ENCODE measurements at regions not wholly inside any gene's neighbourhood (a gene's known extent, or its start where the extent isn't known, plus 50 kb on each side); places are given as distances from the start of the nearest gene placed in this dataset.

- no peak for DNase-seq
Observed at GRCh38 chr3:168888781-168889180, 774.7 kb downstream of the MECOM start.

- peak; percentile 71 for DNase-seq
Observed at GRCh38 chr3:168885028-168885427, 778.5 kb downstream of the MECOM start.

GRCh38 chr3:168884353-168884903 is 779.1 kb downstream of the MECOM start:
- peak; percentile 83 for DNase-seq

- no peak for DNase-seq
Observed at GRCh38 chr3:168883145-168883544, 780.4 kb downstream of the MECOM start.

GRCh38 chr3:168881804-168882203 is 781.7 kb downstream of the MECOM start:
- no peak for DNase-seq

GRCh38 chr3:168878655-168879054 is 782.9 kb upstream of the GOLIM4 start:
- peak; percentile 36 for DNase-seq

- DNase-seq = no peak
Observed at GRCh38 chr3:168877899-168878298, 782.2 kb upstream of the GOLIM4 start.

GRCh38 chr3:168876346-168877035 is 780.8 kb upstream of the GOLIM4 start:
- DNase-seq = no peak

GRCh38 chr3:168872826-168873225 is 777.1 kb upstream of the GOLIM4 start:
- DNase-seq = no peak

- no peak for DNase-seq
Observed at GRCh38 chr3:168870892-168871291, 775.2 kb upstream of the GOLIM4 start.

GRCh38 chr3:168865022-168865551 is 769.4 kb upstream of the GOLIM4 start:
- DNase-seq = peak; percentile 11

GRCh38 chr3:168864107-168865021 is 768.6 kb upstream of the GOLIM4 start:
- DNase-seq = no peak

- no peak for DNase-seq
Observed at GRCh38 chr3:168863561-168863960, 767.8 kb upstream of the GOLIM4 start.

GRCh38 chr3:168862466-168862865 is 766.7 kb upstream of the GOLIM4 start:
- DNase-seq = no peak

- no peak for DNase-seq
Observed at GRCh38 chr3:168860592-168860991, 764.9 kb upstream of the GOLIM4 start.

- DNase-seq = no peak
Observed at GRCh38 chr3:168860028-168860427, 764.3 kb upstream of the GOLIM4 start.

- no peak for DNase-seq
Observed at GRCh38 chr3:168859574-168859973, 763.9 kb upstream of the GOLIM4 start.

GRCh38 chr3:168859143-168859542 is 763.4 kb upstream of the GOLIM4 start:
- DNase-seq = no peak

GRCh38 chr3:168858327-168858726 is 762.6 kb upstream of the GOLIM4 start:
- DNase-seq = no peak

- no peak for DNase-seq
Observed at GRCh38 chr3:168850109-168850508, 754.4 kb upstream of the GOLIM4 start.

- DNase-seq = peak; percentile 40
Observed at GRCh38 chr3:168847291-168847883, 751.7 kb upstream of the GOLIM4 start.

GRCh38 chr3:168844894-168845482 is 749.3 kb upstream of the GOLIM4 start:
- no peak for DNase-seq
